HCT116 (cell line): ENCODE measurements at regions not wholly inside any gene's neighbourhood (a gene's known extent, or its start where the extent isn't known, plus 50 kb on each side); places are given as distances from the start of the nearest gene placed in this dataset.

Experiments
- ATAC-seq: fragments of 200-7000 bp; cut with Tn5 transposase; 2 replicates; pipeline ENCODE4 v1.9.1; 2020; ENCODE audit warnings: mild to moderate bottlenecking, moderate library complexity
- BruUV-seq: library from RNA; stranded (reverse); fragments of 400-500 nt; replicated peaks from 2 replicates; lab custom pipeline; 2021; lab: Mats Ljungman, UMichigan
- CTCF ChIA-PET: fragments of 300-600 bp; sonication (Branson Sonifier 250); formaldehyde crosslinking; loops from one replicate; lab custom pipeline; 2021; ENCODE audit warnings: antibody characterized with exemption; lab: Charles Lee
- POLR2A ChIA-PET: fragments of 300-600, 350-600 bp; sonication (Branson Sonifier 250); formaldehyde crosslinking; loops from one replicate; lab custom pipeline; 2021; ENCODE audit warnings: antibody characterized with exemption; lab: Charles Lee
- RAD21 ChIA-PET, 2 experiments: fragments of 300-600 bp; sonication (Branson Sonifier 250); formaldehyde crosslinking; loops; one replicate each; lab custom pipeline; 2023; ENCODE audit warnings: low total read pairs in 2 of 2; ENCODE audit not compliant: uncharacterized antibody in 2 of 2, unreplicated experiment in 2 of 2, low non-redundant PET in 1 of 2; lab: Charles Lee
- DNase-seq: peaks from one replicate; pipeline ENCODE4 v3.0.0-alpha.2; 2010; ENCODE audit warnings: low read depth, low spot score
- H2AFZ ChIP-seq: fragments of 200-600 bp; shearing (Covaris generic), sonication (generic); 2 replicates; pipeline ENCODE4 v1.6.1; 2017; ENCODE audit warnings: low read depth, mixed run types, mixed read lengths, antibody characterized with exemption, low read length; ENCODE audit not compliant: poor library complexity, severe bottlenecking
- H3K27ac ChIP-seq: 2 replicates; pipeline ENCODE4 v1.5.1; 2012; ENCODE audit warnings: low read depth, low read length
- H3K27me3 ChIP-seq: fragments of 200-600 bp; sonication (generic); 2 replicates; pipeline ENCODE4 v1.6.1; 2016; ENCODE audit warnings: mixed run types, low read length, mixed read lengths; ENCODE audit not compliant: insufficient read depth
- H3K36me3 ChIP-seq, 2 experiments: fragments of 200-500 bp in 1 of 2; fragments of 200-600 bp in 1 of 2; sonication (Bioruptor generic) in 1 of 2; sonication (generic) in 1 of 2; 2 replicates each; pipeline versions ENCODE4 v1.5.1 to v1.6.1; 2014 to 2016; ENCODE audit warnings: low read length in 2 of 2, inconsistent platforms in 1 of 2, mixed read lengths in 1 of 2, mixed run types in 1 of 2; ENCODE audit not compliant: insufficient read depth in 2 of 2, control insufficient read depth in 1 of 2
- H3K4me1 ChIP-seq, 2 experiments: fragments of 200-600 bp in 1 of 2; sonication (generic) in 1 of 2; 2 replicates each; pipeline versions ENCODE4 v1.5.1 to v1.6.1; 2012 to 2017; ENCODE audit warnings: low read length in 2 of 2, inconsistent platforms in 1 of 2, mild to moderate bottlenecking in 1 of 2, mixed read lengths in 1 of 2, mixed run types in 1 of 2, moderate library complexity in 1 of 2; ENCODE audit not compliant: insufficient read depth in 2 of 2, control insufficient read depth in 1 of 2
- H3K4me2 ChIP-seq: fragments of 200-600 bp; sonication (generic); 2 replicates; pipeline ENCODE4 v1.6.1; 2017; ENCODE audit warnings: mixed run types, low read length, mixed read lengths
- H3K4me3 ChIP-seq, 2 experiments: fragments of 200-600 bp in 1 of 2; sonication (generic) in 1 of 2; replicated peaks in 1 of 2; 2 replicates each; pipeline ENCODE4 v1.5.1; 2011 to 2016; ENCODE audit warnings: low read length in 2 of 2, control low read depth in 1 of 2, low read depth in 1 of 2, mild to moderate bottlenecking in 1 of 2, mixed read lengths in 1 of 2, mixed run types in 1 of 2
- H3K79me2 ChIP-seq: fragments of 200-600 bp; sonication (generic); 2 replicates; pipeline ENCODE4 v1.6.1; 2017; ENCODE audit warnings: mild to moderate bottlenecking, mixed run types, low read length, moderate library complexity, mixed read lengths; ENCODE audit not compliant: insufficient read depth
- H3K9ac ChIP-seq: fragments of 200-600 bp; sonication (generic); 2 replicates; pipeline ENCODE4 v1.6.1; 2016; ENCODE audit warnings: low read length, mixed read lengths
- H3K9me2 ChIP-seq: fragments of 200-600 bp; sonication (generic), shearing (Covaris generic); 2 replicates; pipeline ENCODE4 v1.6.1; 2017; ENCODE audit warnings: mixed run types, mild to moderate bottlenecking, moderate library complexity; ENCODE audit not compliant: insufficient read depth
- H3K9me3 ChIP-seq, 2 experiments: fragments of 200-500 bp in 1 of 2; fragments of 200-600 bp in 1 of 2; sonication (Bioruptor generic) in 1 of 2; sonication (generic) in 1 of 2; 2 replicates each; pipeline ENCODE4 v1.6.1; 2014 to 2017; ENCODE audit warnings: low read length in 2 of 2, mixed read lengths in 2 of 2, inconsistent platforms in 1 of 2, low read depth in 1 of 2, mild to moderate bottlenecking in 1 of 2, mixed run types in 1 of 2, moderate library complexity in 1 of 2; ENCODE audit not compliant: control insufficient read depth in 1 of 2, insufficient read depth in 1 of 2
- H4K20me1 ChIP-seq: fragments of 200-600 bp; sonication (generic), shearing (Covaris generic); 2 replicates; pipeline ENCODE4 v1.6.1; 2017; ENCODE audit warnings: mixed run types, mild to moderate bottlenecking, moderate library complexity; ENCODE audit not compliant: insufficient read depth
- CEBPB ChIP-seq: IDR thresholded peaks from 2 replicates; pipeline ENCODE4 v1.6.1; 2012; ENCODE audit warnings: low read depth
- EGR1 ChIP-seq: IDR thresholded peaks from 2 replicates; pipeline ENCODE4 v1.6.1; 2012; ENCODE audit warnings: low read depth
- EZH2phosphoT487 ChIP-seq: fragments of 200-600 bp; IDR thresholded peaks from 2 replicates; pipeline ENCODE4 v1.6.1; 2018; ENCODE audit warnings: antibody characterized with exemption, borderline replicate concordance
- JUND ChIP-seq: IDR thresholded peaks from 2 replicates; pipeline ENCODE4 v1.6.1; 2012
- POLR2AphosphoS5 ChIP-seq: IDR thresholded peaks from 2 replicates; pipeline ENCODE4 v1.6.1; 2011; ENCODE audit warnings: mild to moderate bottlenecking, low read depth, low read length, moderate library complexity
- SP1 ChIP-seq: IDR thresholded peaks from 2 replicates; pipeline ENCODE4 v1.6.1; 2012; ENCODE audit warnings: low read depth
- SRF ChIP-seq: IDR thresholded peaks from 2 replicates; pipeline ENCODE4 v1.6.1; 2012; ENCODE audit warnings: low read depth
- TCF7L2 ChIP-seq: IDR thresholded peaks from 2 replicates; pipeline ENCODE4 v1.7.0; 2011; ENCODE audit warnings: borderline replicate concordance, inconsistent platforms; ENCODE audit not compliant: insufficient read depth, insufficient read length; ENCODE audit errors: extremely low read depth
- YY1 ChIP-seq: IDR thresholded peaks from 2 replicates; pipeline ENCODE4 v1.6.1; 2011; ENCODE audit warnings: low read length, low read depth, moderate library complexity, mild to moderate bottlenecking; ENCODE audit not compliant: insufficient replicate concordance; ENCODE audit errors: extremely low read depth
- ZNF274 ChIP-seq: fragments of 200-500 bp; sonication (Bioruptor generic); IDR thresholded peaks from 2 replicates; pipeline ENCODE4 v1.6.1; 2014; ENCODE audit warnings: mild to moderate bottlenecking, low read depth, low read length, inconsistent platforms
- intact Hi-C: fragments of 100-400 bp; cut with micrococcal nuclease; formaldehyde crosslinking; loops from 2 replicates; pipeline ENCODE4 v1.10.0; 2022
- TF ChIP-seq, protein P1 (sequence below): IDR thresholded peaks from 2 replicates; pipeline ENCODE4 v1.6.1; 2011; ENCODE audit warnings: mild to moderate bottlenecking, low read length, moderate library complexity; ENCODE audit not compliant: insufficient replicate concordance; ENCODE audit errors: extremely low read depth
- TF ChIP-seq, protein P2 (sequence below), 3 experiments: fragments of 200-600 bp in 1 of 3; sonication (generic) in 1 of 3; IDR thresholded peaks in 2 of 3; conservative IDR thresholded peaks in 1 of 3; 2 replicates each; pipeline ENCODE4 v1.5.1; 2012 to 2017; ENCODE audit warnings: low read depth in 2 of 3, low read length in 2 of 3, antibody characterized with exemption in 1 of 3, borderline replicate concordance in 1 of 3, control low read depth in 1 of 3, mild to moderate bottlenecking in 1 of 3, mixed read lengths in 1 of 3, mixed run types in 1 of 3, moderate library complexity in 1 of 3; ENCODE audit not compliant: insufficient read depth in 1 of 3

DNA sequence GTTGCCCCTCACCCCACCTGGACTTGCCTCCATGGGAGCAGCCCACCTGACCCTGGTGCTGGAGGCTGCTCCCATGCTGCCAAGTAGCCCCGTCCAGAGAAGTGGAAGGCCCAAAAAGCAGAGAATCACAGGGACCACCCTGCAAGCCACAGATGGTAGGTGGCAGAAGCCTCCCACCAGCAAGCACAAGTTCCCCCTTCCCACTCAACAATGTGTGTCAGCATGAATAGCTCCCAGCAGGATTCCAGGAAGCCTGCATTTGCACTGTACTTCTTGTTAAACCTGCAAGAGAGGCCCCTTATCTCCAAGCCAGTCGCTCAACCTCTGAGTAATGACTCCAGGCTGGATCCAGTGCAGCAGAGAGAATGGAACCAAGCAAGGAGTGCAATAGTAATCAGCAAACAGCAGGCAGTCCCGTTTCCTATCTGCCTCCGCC, 180.8 kb upstream of the CST7 start:
- DNase-seq (no peak), ATAC-seq (no peak)
- ChIA-PET POLR2A (no interaction called here), CTCF (no interaction called here), RAD21 (no interaction called here)
- Histone ChIP-seq H2AFZ (no peak overlapping the region), H3K4me1 (no peaks in the 10 kb centered on the region), H3K36me3 (no peaks in the 10 kb centered on the region), H3K27me3 (peaks cover 42% of the 10 kb centered on the region), H3K4me3 (no peak overlapping the region), H3K9ac (no peak overlapping the region), H3K27ac (no peak overlapping the region), H3K9me3 (no peaks in the 10 kb centered on the region), H3K4me2 (no peak overlapping the region), H4K20me1 (no peaks in the 10 kb centered on the region), H3K79me2 (no peaks in the 10 kb centered on the region), H3K9me2 (no peaks in the 10 kb centered on the region)
- no TSS peak for BruUV-seq
- no peak for TF ChIP-seq ZNF274
- TF ChIP-seq CEBPB, result no peak
- TF ChIP-seq, protein P1, sequence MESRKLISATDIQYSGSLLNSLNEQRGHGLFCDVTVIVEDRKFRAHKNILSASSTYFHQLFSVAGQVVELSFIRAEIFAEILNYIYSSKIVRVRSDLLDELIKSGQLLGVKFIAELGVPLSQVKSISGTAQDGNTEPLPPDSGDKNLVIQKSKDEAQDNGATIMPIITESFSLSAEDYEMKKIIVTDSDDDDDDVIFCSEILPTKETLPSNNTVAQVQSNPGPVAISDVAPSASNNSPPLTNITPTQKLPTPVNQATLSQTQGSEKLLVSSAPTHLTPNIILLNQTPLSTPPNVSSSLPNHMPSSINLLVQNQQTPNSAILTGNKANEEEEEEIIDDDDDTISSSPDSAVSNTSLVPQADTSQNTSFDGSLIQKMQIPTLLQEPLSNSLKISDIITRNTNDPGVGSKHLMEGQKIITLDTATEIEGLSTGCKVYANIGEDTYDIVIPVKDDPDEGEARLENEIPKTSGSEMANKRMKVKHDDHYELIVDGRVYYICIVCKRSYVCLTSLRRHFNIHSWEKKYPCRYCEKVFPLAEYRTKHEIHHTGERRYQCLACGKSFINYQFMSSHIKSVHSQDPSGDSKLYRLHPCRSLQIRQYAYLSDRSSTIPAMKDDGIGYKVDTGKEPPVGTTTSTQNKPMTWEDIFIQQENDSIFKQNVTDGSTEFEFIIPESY, result no peak
- TF ChIP-seq SP1, result no peak
- intact Hi-C loops, result no loop called here

DNA sequence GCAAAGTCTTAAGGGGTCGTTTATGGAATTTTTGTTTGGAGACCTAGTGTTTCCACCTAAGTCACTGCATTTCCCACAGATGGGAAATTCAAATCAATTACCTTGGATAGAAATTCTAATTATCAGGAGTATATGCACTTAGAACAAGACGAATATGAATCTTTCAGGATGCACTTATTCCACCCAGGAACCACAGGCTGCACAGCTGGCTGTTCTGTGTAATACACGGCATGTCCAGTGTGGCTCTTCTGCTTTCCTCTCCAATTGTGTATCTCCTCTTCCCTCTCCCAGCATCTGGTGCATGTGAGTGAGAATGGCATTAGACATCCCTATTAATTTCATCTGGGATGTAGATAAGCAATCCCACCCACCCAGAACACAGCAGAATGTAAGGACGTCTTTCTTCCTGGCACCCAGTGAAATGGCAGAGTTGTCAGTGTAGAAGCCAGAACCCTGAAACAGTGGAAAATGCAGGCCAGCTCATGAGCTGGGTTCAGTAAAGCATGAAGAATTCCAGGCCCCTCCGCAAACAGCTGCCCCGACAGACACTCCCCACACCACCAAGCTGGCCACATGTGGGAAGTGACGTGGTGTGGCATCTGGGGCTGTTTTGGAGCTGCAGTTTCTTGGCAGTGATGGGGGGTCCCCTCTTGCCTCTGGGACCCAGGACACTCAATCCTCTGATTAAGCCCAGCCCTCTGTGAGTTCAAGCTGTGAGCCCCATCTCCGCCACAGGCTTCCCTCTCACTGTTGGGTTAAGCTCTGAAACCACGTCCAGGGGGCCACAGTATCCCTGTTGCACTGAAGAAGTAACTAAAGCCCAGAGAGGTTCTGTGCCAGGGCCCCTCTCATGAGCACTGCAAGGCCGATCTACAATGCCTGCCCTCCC, 180.1 kb upstream of the CST7 start:
- intact Hi-C loops, result no loop called here
- no peak overlapping the region for H2AFZ ChIP-seq
- no peaks in the 10 kb centered on the region for H3K9me3 ChIP-seq
- DNase-seq, result no peak
- ChIA-PET POLR2A (no interaction called here), CTCF (no interaction called here), RAD21 (no interaction called here)
- H4K20me1 ChIP-seq, result no peaks in the 10 kb centered on the region
- no peaks in the 10 kb centered on the region for H3K79me2 ChIP-seq
- no peak overlapping the region for H3K27ac ChIP-seq
- no peak overlapping the region for H3K9ac ChIP-seq
- no peak for TF ChIP-seq EGR1
- TF ChIP-seq, protein P2, sequence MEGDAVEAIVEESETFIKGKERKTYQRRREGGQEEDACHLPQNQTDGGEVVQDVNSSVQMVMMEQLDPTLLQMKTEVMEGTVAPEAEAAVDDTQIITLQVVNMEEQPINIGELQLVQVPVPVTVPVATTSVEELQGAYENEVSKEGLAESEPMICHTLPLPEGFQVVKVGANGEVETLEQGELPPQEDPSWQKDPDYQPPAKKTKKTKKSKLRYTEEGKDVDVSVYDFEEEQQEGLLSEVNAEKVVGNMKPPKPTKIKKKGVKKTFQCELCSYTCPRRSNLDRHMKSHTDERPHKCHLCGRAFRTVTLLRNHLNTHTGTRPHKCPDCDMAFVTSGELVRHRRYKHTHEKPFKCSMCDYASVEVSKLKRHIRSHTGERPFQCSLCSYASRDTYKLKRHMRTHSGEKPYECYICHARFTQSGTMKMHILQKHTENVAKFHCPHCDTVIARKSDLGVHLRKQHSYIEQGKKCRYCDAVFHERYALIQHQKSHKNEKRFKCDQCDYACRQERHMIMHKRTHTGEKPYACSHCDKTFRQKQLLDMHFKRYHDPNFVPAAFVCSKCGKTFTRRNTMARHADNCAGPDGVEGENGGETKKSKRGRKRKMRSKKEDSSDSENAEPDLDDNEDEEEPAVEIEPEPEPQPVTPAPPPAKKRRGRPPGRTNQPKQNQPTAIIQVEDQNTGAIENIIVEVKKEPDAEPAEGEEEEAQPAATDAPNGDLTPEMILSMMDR (IDR thresholded peaks at IDR 0.05 in 2 of 3, conservative IDR thresholded peaks at IDR 0.05 in 1 of 3; ENCODE audit: borderline replicate concordance in 1 of 3, insufficient read depth in 1 of 3, low read depth in 2 of 3, low read length in 2 of 3), result no peak
- TF ChIP-seq SRF, result no peak
- TF ChIP-seq POLR2AphosphoS5, result no peak
- TF ChIP-seq EZH2phosphoT487, result no peak
- no peak for TF ChIP-seq ZNF274
- no peak for TF ChIP-seq TCF7L2
- no peak for TF ChIP-seq YY1
- no peak for TF ChIP-seq JUND
- no peak for TF ChIP-seq CEBPB
- TF ChIP-seq, all 23 proteins: peak for 0
- Histone ChIP-seq H3K36me3 (no peaks in the 10 kb centered on the region), H3K9me2 (no peaks in the 10 kb centered on the region), H3K27me3 (peaks cover 46% of the 10 kb centered on the region), H3K4me3 (no peak overlapping the region), H3K4me1 (0 out of 4 replicates have a peak, but pooled peaks cover 0 to 7% of the 10 kb centered on the region in 2 experiments), H3K4me2 (no peak overlapping the region)
- ATAC-seq, result no peak
- BruUV-seq, result no TSS peak
